SJCRH30 (cell line): ENCODE measurements at regions not wholly inside any gene's neighbourhood (a gene's known extent, or its start where the extent isn't known, plus 50 kb on each side); places are given as distances from the start of the nearest gene placed in this dataset.

Experiments used
- DNase-seq, 2 experiments: peaks; one replicate each; pipeline ENCODE4 v3.0.0-alpha.2; 2015 to 2020
- H3K27ac ChIP-seq: fragments of 250-450 bp; sonication (Bioruptor Pico); 2 replicates; pipeline ENCODE4 v1.5.1; 2020; ENCODE audit warnings: mild to moderate bottlenecking, moderate library complexity
- H3K27me3 ChIP-seq: fragments of 250-450 bp; sonication (Bioruptor Pico); 2 replicates; pipeline ENCODE4 v1.5.1; 2020; ENCODE audit warnings: mild to moderate bottlenecking, moderate library complexity
- H3K36me3 ChIP-seq: fragments of 250-450 bp; sonication (Bioruptor Pico); 2 replicates; pipeline ENCODE4 v1.5.1; 2020; ENCODE audit warnings: mild to moderate bottlenecking, moderate library complexity
- H3K4me1 ChIP-seq: fragments of 250-450 bp; sonication (Bioruptor Pico); 2 replicates; pipeline ENCODE4 v1.5.1; 2020; ENCODE audit warnings: mild to moderate bottlenecking, moderate library complexity
- H3K4me3 ChIP-seq: fragments of 250-450 bp; sonication (Bioruptor Pico); 2 replicates; pipeline ENCODE4 v1.5.1; 2020; ENCODE audit warnings: mild to moderate bottlenecking, moderate library complexity
- H3K9me3 ChIP-seq: fragments of 250-450 bp; sonication (Bioruptor Pico); replicated peaks from 2 replicates; pipeline ENCODE4 v1.5.1; 2020; ENCODE audit warnings: mild to moderate bottlenecking, moderate library complexity

GRCh38 chr2:150974234-150974633 lies 287.4 kb downstream of the RBM43 start:
- Histone ChIP-seq H3K4me3 (no peak overlapping the region), H3K27me3 (no peaks in the 10 kb centered on the region)

GRCh38 chr2:150971910-150972309 lies 289.8 kb downstream of the RBM43 start:
- no peak for DNase-seq
- Histone ChIP-seq H3K27ac (no peak overlapping the region), H3K9me3 (no peaks in the 10 kb centered on the region), H3K4me3 (no peak overlapping the region), H3K4me1 (no peaks in the 10 kb centered on the region), H3K27me3 (no peaks in the 10 kb centered on the region), H3K36me3 (no peaks in the 10 kb centered on the region)

More at GRCh38 chr2:150974234-150974633, 287.4 kb downstream of the RBM43 start:
- Histone ChIP-seq H3K9me3 (no peaks in the 10 kb centered on the region), H3K4me1 (no peaks in the 10 kb centered on the region), H3K36me3 (no peaks in the 10 kb centered on the region), H3K27ac (no peak overlapping the region)
- DNase-seq: no peak

GRCh38 chr2:150963336-150963735 lies 298.3 kb downstream of the RBM43 start:
- Histone ChIP-seq H3K27ac (no peak overlapping the region), H3K27me3 (no peaks in the 10 kb centered on the region), H3K36me3 (no peaks in the 10 kb centered on the region), H3K9me3 (no peaks in the 10 kb centered on the region), H3K4me1 (no peaks in the 10 kb centered on the region), H3K4me3 (no peak overlapping the region)
- DNase-seq: no peak

GRCh38 chr2:150955231-150955630 lies 306.4 kb downstream of the RBM43 start:
- H3K27ac ChIP-seq: no peak overlapping the region
- no peaks in the 10 kb centered on the region; the same call in 1 of the 2 replicates for H3K9me3 ChIP-seq

DNA sequence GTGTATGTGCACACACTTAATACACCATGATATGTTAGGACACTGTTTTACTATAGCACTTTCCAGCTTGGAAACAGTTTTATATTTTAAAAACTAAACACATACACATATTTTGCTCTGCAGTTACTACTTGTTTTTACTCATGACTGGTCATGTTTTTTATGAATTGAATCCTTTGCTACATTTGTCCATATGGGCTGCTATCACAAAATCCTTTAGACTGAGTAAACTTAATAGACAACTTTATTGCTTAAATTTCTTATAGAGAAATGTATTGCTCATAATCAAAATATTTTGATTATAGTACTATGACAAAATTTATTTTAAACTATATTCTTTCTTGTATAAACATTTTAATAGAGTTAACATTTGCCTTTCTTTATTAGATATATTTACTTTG lies 314.8 kb downstream of the RBM43 start:
- Histone ChIP-seq H3K4me3 (no peak overlapping the region), H3K27ac (no peak overlapping the region), H3K27me3 (no peaks in the 10 kb centered on the region), H3K4me1 (no peaks in the 10 kb centered on the region), H3K36me3 (no peaks in the 10 kb centered on the region), H3K9me3 (no peaks in the 10 kb centered on the region)
- DNase-seq: no peak

More at GRCh38 chr2:150955231-150955630, 306.4 kb downstream of the RBM43 start:
- Histone ChIP-seq H3K36me3 (no peaks in the 10 kb centered on the region), H3K4me1 (no peaks in the 10 kb centered on the region), H3K4me3 (no peak overlapping the region), H3K27me3 (no peaks in the 10 kb centered on the region)
- DNase-seq: no peak

- Histone ChIP-seq H3K36me3 (no peaks in the 10 kb centered on the region), H3K27ac (no peak overlapping the region), H3K4me3 (no peak overlapping the region), H3K9me3 (no peaks in the 10 kb centered on the region), H3K4me1 (no peaks in the 10 kb centered on the region), H3K27me3 (no peaks in the 10 kb centered on the region)
- DNase-seq: no peak
Measured at GRCh38 chr2:150944315-150944714, 317.3 kb downstream of the RBM43 start.

DNA sequence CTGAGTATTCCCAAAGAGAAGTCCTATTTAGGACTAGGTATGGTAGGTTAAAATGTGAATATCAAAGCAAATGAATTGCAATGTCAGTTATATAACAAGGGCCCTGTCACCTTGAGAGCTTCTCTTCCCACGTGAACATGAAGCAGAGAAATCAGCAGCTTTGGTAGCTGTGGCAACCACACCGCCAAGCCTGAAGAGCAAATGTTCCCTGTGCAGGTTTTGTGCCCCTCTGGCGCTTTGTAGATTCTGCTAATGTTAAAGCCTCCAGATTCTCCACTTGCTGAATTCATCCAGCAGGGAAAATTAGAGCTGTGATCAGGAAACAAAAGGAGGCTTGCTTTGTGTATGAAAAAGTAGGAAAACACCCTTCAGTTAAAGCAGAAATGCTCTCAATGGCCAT lies 322.6 kb downstream of the RBM43 start:
- H3K4me3 ChIP-seq: no peak overlapping the region
- H3K4me1 ChIP-seq: no peaks in the 10 kb centered on the region
- no peak for DNase-seq
- no peaks in the 10 kb centered on the region for H3K9me3 ChIP-seq
- H3K27me3 ChIP-seq: no peaks in the 10 kb centered on the region
- no peaks in the 10 kb centered on the region for H3K36me3 ChIP-seq
- no peak overlapping the region for H3K27ac ChIP-seq

- Histone ChIP-seq H3K9me3 (no peaks in the 10 kb centered on the region), H3K36me3 (no peaks in the 10 kb centered on the region), H3K27ac (no peak overlapping the region), H3K4me3 (no peak overlapping the region), H3K27me3 (no peaks in the 10 kb centered on the region), H3K4me1 (no peaks in the 10 kb centered on the region)
- no peak for DNase-seq
Measured at GRCh38 chr2:150938527-150938926, 323.1 kb downstream of the RBM43 start.

DNA sequence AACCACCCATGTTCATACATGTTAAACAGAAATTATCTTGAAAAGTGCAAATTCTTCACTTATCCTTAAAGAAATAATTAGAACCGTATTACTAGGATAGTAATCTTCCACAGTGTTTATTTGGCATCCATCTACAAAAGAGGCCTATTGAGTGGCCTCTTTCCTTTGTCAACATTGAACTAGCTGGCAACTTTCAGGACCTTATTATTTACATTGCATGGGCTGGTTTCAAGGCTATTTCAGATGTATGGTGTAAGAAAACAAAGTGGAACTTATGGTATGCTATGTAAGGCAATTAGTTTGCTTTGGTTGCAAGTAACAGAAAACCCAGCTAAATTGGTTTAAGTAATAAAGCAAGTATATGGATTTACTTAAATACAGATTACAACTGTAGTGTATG lies 324.6 kb downstream of the RBM43 start:
- no peak for DNase-seq
- H3K4me3 ChIP-seq: no peak overlapping the region
- H3K27me3 ChIP-seq: no peaks in the 10 kb centered on the region
- H3K4me1 ChIP-seq: no peaks in the 10 kb centered on the region
- H3K27ac ChIP-seq: no peak overlapping the region
- no peaks in the 10 kb centered on the region for H3K9me3 ChIP-seq
- H3K36me3 ChIP-seq: no peaks in the 10 kb centered on the region

DNA sequence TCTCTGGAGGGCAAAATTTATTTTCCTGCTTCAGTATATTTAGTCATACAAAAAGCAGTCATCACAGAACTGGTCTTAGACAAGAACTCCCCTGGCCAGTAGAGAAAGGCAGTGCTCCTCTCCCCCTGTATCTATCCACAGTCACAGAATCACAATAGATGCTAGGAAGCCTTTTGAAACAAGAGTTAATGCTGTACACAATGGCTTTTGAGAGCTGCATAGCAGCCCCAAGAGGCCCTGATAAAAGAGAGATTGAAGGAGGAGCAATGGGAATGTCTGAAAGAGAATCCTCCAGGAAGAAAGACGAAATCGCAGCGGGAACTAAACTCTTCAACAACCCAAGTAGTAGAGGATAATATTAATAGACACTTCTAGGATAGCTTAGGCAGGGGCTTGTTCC lies 330.2 kb downstream of the RBM43 start:
- DNase-seq: no peak
- Histone ChIP-seq H3K27ac (no peak overlapping the region), H3K36me3 (no peaks in the 10 kb centered on the region), H3K9me3 (no peaks in the 10 kb centered on the region), H3K4me1 (no peaks in the 10 kb centered on the region), H3K27me3 (no peaks in the 10 kb centered on the region), H3K4me3 (no peak overlapping the region)

DNA sequence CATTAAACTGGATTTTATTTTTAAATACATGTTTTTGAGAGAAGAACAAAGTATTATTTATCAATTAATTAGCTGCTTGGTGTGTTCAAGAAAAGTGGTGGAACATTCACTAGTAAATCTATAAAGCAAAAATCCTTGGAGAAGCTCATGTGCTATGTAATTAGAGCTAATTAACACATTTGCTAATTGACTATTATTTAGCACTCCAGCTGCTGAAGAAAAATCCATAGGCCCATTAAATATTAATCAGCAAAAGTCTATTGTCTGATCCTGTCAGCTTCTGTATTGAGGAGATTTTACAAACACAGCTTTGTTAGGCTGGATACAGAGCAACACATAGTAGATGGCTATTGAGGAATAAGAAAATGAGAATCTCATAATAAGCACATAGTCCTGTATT lies 336.1 kb downstream of the RBM43 start:
- H3K4me3 ChIP-seq: no peak overlapping the region
- no peak for DNase-seq

GRCh38 chr2:150924878-150925277 lies 336.8 kb downstream of the RBM43 start:
- no peaks in the 10 kb centered on the region for H3K9me3 ChIP-seq
- no peaks in the 10 kb centered on the region for H3K4me1 ChIP-seq
- no peak for DNase-seq
- no peak overlapping the region for H3K27ac ChIP-seq
- H3K4me3 ChIP-seq: no peak overlapping the region
- no peaks in the 10 kb centered on the region for H3K36me3 ChIP-seq
- no peaks in the 10 kb centered on the region for H3K27me3 ChIP-seq

More for the DNA sequence above, 336.1 kb downstream of the RBM43 start:
- H3K27ac ChIP-seq: no peak overlapping the region
- no peaks in the 10 kb centered on the region for H3K27me3 ChIP-seq
- no peaks in the 10 kb centered on the region for H3K9me3 ChIP-seq
- no peaks in the 10 kb centered on the region for H3K36me3 ChIP-seq
- no peaks in the 10 kb centered on the region for H3K4me1 ChIP-seq

DNA sequence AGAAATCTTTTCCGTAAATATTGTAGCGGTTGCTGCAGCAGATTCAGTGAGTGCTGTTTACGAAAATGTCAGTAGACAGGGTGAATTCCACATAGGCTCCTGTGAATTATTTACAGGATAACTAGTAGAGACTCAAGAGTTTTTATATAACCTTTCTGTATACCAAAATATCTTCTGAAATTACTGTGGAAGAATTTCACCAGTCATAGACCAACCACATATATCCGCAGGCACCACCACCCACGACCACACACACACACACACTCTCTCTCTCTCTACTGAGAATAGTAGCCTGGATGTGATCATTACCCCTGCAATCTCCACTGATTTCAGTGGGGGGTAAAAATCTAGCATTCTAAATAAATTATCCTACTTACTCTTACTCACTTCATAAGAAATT lies 341.8 kb downstream of the RBM43 start:
- Histone ChIP-seq H3K4me1 (no peaks in the 10 kb centered on the region), H3K9me3 (no peaks in the 10 kb centered on the region), H3K36me3 (no peaks in the 10 kb centered on the region), H3K27ac (no peak overlapping the region), H3K27me3 (no peaks in the 10 kb centered on the region), H3K4me3 (no peak overlapping the region)
- no peak for DNase-seq

GRCh38 chr2:150917961-150918713 lies 343.5 kb downstream of the RBM43 start:
- Histone ChIP-seq H3K9me3 (no peaks in the 10 kb centered on the region), H3K4me1 (no peaks in the 10 kb centered on the region), H3K36me3 (no peaks in the 10 kb centered on the region), H3K27ac (no peak overlapping the region), H3K4me3 (no peak overlapping the region), H3K27me3 (no peaks in the 10 kb centered on the region)
- no peak for DNase-seq

DNA sequence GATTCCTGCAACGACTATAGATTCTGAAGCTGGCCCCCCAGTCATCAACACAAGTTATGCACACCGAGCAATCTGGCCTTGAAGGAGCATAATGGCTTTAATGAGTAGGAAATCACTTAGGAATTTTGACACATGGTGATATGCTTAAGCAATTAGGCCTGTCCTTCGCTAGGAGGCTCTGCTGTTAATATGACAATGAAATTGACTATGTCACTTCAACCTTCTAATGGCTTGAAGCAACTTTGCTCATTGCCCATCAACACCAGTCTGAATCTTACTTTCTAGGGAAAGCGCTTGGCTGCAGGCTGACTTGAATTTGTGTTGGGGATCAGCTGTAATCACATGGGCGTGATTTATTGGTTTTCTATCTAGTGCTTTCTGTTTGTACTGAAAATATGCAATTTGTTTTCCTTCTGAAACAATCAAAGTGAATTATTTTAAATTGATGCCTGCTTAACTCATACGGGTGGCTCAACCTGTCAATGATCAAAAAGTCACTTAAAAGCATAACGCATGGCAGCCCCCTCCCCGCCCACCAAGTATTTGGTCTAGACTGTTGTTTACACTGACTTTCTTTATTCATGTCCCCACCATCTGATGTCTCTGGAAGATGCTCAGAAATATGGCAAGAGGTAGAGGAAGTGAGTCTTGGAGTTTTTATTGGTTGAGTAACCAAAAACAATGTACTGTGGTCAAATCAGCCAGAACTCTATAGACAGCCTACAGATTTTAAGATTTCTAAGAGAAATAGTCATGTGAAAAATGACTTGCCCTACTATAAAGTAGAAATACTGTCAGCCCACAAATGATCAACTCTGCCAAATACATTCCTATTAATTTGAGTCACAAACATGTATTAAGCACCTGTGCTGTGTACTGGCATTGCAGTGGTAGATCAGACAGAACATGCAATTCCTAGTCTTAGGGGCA lies 344.9 kb downstream of the RBM43 start:
- Histone ChIP-seq H3K27me3 (no peaks in the 10 kb centered on the region), H3K36me3 (no peaks in the 10 kb centered on the region), H3K4me1 (no peaks in the 10 kb centered on the region), H3K27ac (no peak overlapping the region), H3K4me3 (no peak overlapping the region), H3K9me3 (no peaks in the 10 kb centered on the region)
- no peak for DNase-seq
